ENCODE measurements at regions not wholly inside any gene's neighbourhood (a gene's known extent, or its start where the extent isn't known, plus 50 kb on each side); places are given as distances from the start of the nearest gene placed in this dataset.

GRCh38 chr5:136511046-136511445 lies 145.7 kb upstream of the TRPC7 start:
- no peak for TF ChIP-seq CTCF (IDR thresholded peaks at IDR 0.05)
- Histone ChIP-seq H3K27me3 (no peaks in the 10 kb centered on the region), H3K9me3 (no peaks in the 10 kb centered on the region), H3K4me3 (no peak overlapping the region), H3K36me3 (no peaks in the 10 kb centered on the region), H3K4me1 (no peaks in the 10 kb centered on the region), H3K27ac (no peak overlapping the region), H3K9ac (ENCODE audit: low read depth in 2 of 2, low read length in 2 of 2) (no peak overlapping the region)
- DNase-seq = no peak
- intact Hi-C loops (cut with DNase I) = no loop called here

GRCh38 chr5:136510481-136510880 lies 145.1 kb upstream of the TRPC7 start:
- TF ChIP-seq CTCF (IDR thresholded peaks at IDR 0.05) = no peak
- Histone ChIP-seq H3K36me3 (no peaks in the 10 kb centered on the region), H3K4me3 (no peak overlapping the region), H3K9ac (ENCODE audit: low read depth in 2 of 2, low read length in 2 of 2) (no peak overlapping the region), H3K27ac (no peak overlapping the region), H3K27me3 (no peaks in the 10 kb centered on the region), H3K9me3 (no peaks in the 10 kb centered on the region), H3K4me1 (no peaks in the 10 kb centered on the region)
- DNase-seq = no peak
- intact Hi-C loops (cut with DNase I) = no loop called here

- DNase-seq = no peak
- TF ChIP-seq CTCF (IDR thresholded peaks at IDR 0.05) = no peak
- intact Hi-C loops (cut with DNase I) = no loop called here
Measured at GRCh38 chr5:136506131-136506530, 140.8 kb upstream of the TRPC7 start.

GRCh38 chr5:136501133-136501532 lies 135.8 kb upstream of the TRPC7 start:
- intact Hi-C loops (cut with DNase I) = no loop called here
- no peak overlapping the region for H3K9ac ChIP-seq (ENCODE audit: low read depth in 2 of 2, low read length in 2 of 2)
- H3K27me3 ChIP-seq = no peaks in the 10 kb centered on the region
- no peak for TF ChIP-seq CTCF (IDR thresholded peaks at IDR 0.05)
- no peaks in the 10 kb centered on the region for H3K9me3 ChIP-seq
- H3K27ac ChIP-seq = no peak overlapping the region
- DNase-seq = no peak
- H3K36me3 ChIP-seq = no peaks in the 10 kb centered on the region
- no peak overlapping the region for H3K4me3 ChIP-seq
- no peaks in the 10 kb centered on the region for H3K4me1 ChIP-seq

More at GRCh38 chr5:136506131-136506530, 140.8 kb upstream of the TRPC7 start:
- Histone ChIP-seq H3K9ac (ENCODE audit: low read depth in 2 of 2, low read length in 2 of 2) (no peak overlapping the region), H3K4me1 (no peaks in the 10 kb centered on the region), H3K9me3 (no peaks in the 10 kb centered on the region), H3K27ac (no peak overlapping the region), H3K4me3 (no peak overlapping the region), H3K27me3 (no peaks in the 10 kb centered on the region), H3K36me3 (no peaks in the 10 kb centered on the region)

GRCh38 chr5:136492587-136492986 lies 127.2 kb upstream of the TRPC7 start:
- no peak for TF ChIP-seq CTCF (IDR thresholded peaks at IDR 0.05)
- Histone ChIP-seq H3K36me3 (no peaks in the 10 kb centered on the region), H3K27me3 (no peaks in the 10 kb centered on the region), H3K4me3 (no peak overlapping the region), H3K9me3 (no peaks in the 10 kb centered on the region), H3K9ac (ENCODE audit: low read depth in 2 of 2, low read length in 2 of 2) (no peak overlapping the region), H3K27ac (no peak overlapping the region), H3K4me1 (no peaks in the 10 kb centered on the region)
- no peak for DNase-seq
- intact Hi-C loops (cut with DNase I) = no loop called here

GRCh38 chr5:136491806-136492205 lies 126.5 kb upstream of the TRPC7 start:
- Histone ChIP-seq H3K27ac (no peak overlapping the region), H3K4me3 (no peak overlapping the region), H3K27me3 (no peaks in the 10 kb centered on the region), H3K9me3 (no peaks in the 10 kb centered on the region), H3K4me1 (no peaks in the 10 kb centered on the region), H3K36me3 (no peaks in the 10 kb centered on the region), H3K9ac (ENCODE audit: low read depth in 2 of 2, low read length in 2 of 2) (no peak overlapping the region)
- intact Hi-C loops (cut with DNase I) = no loop called here
- DNase-seq = no peak
- TF ChIP-seq CTCF (IDR thresholded peaks at IDR 0.05) = no peak

All from colonic mucosa (tissue), 4 donors.